Left cardiac atrium (tissue), 4 donors: ENCODE measurements at regions not wholly inside any gene's neighbourhood (a gene's known extent, or its start where the extent isn't known, plus 50 kb on each side); places are given as distances from the start of the nearest gene placed in this dataset.
"Not testable (repeated sequence)": the region's sequence is repeated elsewhere in the genome, so short reads cannot be mapped to it uniquely, and the experiment has no call there.

Experiments
- ATAC-seq, 2 donors: fragments of 200-7000 bp; cut with Tn5 transposase; one replicate each; pipeline ENCODE4 v1.9.1; 2020; ENCODE audit warnings: mild to moderate bottlenecking in 2 of 2, moderate library complexity in 2 of 2
- DNase-seq: peaks from one replicate; pipeline ENCODE4 v3.0.0-alpha.2; 2020
- intact Hi-C, 2 donors: fragments of 100-400 bp; cut with DNase I; formaldehyde crosslinking; loops; one replicate each; pipeline versions ENCODE4 v1.14.1 to v1.15.1; 2022 to 2023
- donor health status: DM: no; HTN: yes; CAD: no.
- donor health status: DM: no; HTN: yes; CAD: no; lungs with severe emphysema.
- donor health status: DM: yes; HTN: yes; CAD: no.
- donor health status: Dilated cardiomyopathy.

DNA sequence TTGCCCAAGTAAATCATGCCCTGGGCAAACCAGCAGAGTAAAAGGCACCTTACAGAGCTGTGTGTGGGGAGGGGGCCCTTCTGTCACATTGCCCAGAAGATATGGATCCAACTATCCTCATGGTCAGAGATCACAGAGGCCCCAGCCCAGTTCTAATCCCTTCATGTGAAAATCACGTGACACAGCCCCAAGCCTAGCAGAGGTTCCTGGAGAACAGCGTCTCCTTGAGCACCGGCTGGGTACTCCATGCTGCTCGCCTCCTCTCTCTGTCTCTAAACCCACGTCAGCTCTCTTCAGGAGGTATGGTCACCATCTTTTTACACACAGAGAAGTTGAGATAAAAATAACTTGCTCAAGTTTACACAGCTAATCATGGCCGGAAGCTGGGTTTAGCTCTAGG is 230.2 kb downstream of the ANKRD60 start:
- intact Hi-C loops, result no loop called here
- ATAC-seq (no peak), DNase-seq (no peak)

DNA sequence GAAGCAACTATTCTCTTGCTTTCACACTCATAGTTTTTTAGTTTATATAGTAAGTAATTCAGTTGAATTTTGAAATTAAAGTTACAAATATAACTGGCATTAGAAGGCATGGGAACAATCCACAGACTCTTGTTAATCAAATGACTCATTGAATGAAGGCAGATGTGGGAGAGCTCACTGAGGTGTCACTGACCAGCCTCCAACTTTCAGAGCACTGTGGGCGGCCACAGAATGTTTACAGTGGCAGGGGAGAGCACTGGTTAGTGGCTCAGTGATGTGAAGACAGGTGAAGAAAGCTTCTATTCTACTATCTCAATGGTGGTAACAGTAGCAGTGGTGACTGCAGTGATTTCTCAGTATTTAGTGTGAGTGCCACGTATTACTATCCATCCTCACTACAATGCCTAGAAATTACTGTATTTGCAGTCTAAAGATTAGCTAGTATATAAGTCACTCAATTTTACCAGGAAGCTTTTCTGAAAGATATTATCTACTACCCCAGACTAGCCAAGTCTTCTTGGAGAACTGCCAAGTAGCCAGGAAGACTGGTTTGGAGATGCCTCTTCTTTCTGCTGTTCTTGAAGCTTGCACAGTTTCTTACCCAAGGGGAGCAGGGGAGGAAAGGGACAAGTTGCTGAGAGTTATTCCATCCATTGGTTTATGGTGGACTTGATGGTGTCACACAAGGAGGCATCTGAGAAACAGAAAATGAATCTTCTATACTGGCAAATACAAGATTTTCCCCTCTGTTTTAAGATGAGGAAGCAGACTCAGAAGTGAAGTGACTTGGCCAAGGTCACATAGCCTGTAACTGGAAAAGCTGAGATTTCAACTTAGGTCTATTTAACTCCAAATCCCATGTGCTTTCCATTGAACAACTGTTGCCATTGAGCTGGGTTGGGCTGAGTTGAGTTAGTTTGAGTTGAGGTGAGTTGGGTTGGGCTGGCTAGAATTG is 231.2 kb downstream of the ANKRD60 start:
- DNase-seq, result no peak
- intact Hi-C loops, result no loop called here
- ATAC-seq, result peak in 1 of 2 donors; percentile 16

DNA sequence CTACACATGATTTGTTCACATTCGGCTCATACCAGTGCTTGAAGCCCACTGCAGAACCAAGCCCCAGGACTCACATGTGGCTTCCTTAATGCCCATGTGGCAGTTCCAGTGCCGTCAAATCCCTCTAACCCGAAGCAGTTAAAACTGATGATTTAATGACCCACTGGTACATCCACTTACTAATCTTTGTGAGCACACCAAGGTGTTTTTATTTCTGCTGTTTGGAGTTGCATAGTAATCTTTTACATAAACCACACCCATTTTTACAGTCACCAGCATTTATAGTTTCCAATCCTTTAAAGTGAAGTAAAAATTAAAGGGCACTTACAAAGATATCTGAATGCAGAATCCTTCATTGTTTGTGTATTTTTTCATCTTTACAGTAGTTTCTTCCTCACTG is 232.0 kb downstream of the ANKRD60 start:
- no peak for ATAC-seq
- intact Hi-C loops, result no loop called here
- no peak for DNase-seq

- intact Hi-C loops, result no loop called here
- ATAC-seq (peak in 1 of 2 donors; percentile 6), DNase-seq (no peak)
Observed at GRCh38 chr20:57995381-57995977, 233.0 kb downstream of the ANKRD60 start.

- intact Hi-C loops, result no loop called here
- no peak for ATAC-seq
- DNase-seq, result no peak
Observed at GRCh38 chr20:57993716-57994431, 234.6 kb downstream of the ANKRD60 start.

GRCh38 chr20:57991211-57991881 is 237.1 kb downstream of the ANKRD60 start:
- peak; percentile 29 for DNase-seq
- peak in 1 of 2 donors; percentile 40 for ATAC-seq
- intact Hi-C loops, result no loop called here

- DNase-seq (peak; percentile 37), ATAC-seq (peak; percentile 27 to 68)
- intact Hi-C loops, result no loop called here
Observed at GRCh38 chr20:57990396-57990987, 238.0 kb downstream of the ANKRD60 start.

DNA sequence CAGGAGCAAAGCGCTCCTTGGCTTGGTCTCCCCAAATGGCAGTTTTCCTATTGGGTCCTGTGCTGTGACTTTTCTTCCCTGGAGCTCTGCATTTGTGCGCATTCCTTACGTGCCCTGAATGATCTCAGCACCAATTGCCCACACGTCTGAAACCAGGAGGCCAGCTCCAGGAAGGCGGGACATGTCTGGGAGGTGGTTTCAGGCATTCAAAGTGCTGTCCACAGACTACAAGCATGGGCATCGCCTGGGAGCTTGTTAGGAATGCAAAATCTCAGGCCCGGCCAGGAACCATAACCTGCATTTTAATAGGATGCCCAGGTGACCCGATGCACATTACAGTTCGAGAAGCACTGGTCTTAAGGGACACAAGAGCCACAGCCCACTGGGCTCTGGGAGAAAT is 239.6 kb downstream of the ANKRD60 start:
- intact Hi-C loops, result no loop called here
- ATAC-seq, result no peak
- no peak for DNase-seq

DNA sequence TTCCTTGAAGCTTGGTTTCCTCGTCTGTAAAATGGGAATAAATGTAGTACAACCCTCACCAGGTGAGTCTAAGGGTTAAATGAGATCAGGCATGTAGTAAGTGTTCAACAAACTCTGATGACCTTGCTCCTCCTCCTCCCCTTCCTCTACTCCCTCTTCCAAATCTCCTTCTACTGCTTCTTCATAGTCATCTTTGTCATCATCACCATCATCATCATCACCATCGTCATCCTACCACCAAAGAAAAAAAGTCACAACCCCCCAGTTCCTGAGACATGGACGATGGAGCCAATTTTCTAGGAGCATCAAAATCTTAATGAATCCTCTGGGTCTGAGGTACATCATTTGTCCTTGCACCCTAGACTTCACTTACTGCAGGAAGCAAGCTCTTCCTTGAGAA is 240.0 kb downstream of the ANKRD60 start:
- ATAC-seq (no peak), DNase-seq (no peak)
- intact Hi-C loops, result no loop called here

DNA sequence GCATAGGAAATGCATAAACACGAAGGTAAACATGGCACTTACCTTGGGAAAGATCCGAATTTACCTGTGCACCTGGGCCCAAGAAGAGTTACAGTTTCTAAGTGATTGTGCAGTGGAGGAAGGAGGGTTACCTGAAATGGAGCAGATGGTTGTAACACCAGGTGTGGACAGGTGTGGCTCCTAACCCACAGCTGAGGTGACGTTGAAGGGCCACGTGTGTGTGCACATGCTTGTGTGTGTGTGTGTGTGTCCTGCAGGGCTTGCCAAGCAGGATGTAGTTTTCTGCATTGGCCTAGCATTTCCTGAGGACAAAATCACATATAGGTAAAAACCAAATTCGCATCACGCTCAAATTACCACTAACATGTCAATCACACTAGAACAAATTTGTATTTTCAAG is 240.8 kb downstream of the ANKRD60 start:
- ATAC-seq (no peak), DNase-seq (no peak)
- intact Hi-C loops, result no loop called here

- no peak for DNase-seq
- no peak for ATAC-seq
- intact Hi-C loops, result no loop called here
Observed at GRCh38 chr20:57986666-57987065, 241.8 kb downstream of the ANKRD60 start.

- intact Hi-C loops, result no loop called here
- DNase-seq, result no peak
- ATAC-seq, result peak; percentile 32 to 65
Observed at GRCh38 chr20:57985278-57985677, 243.2 kb downstream of the ANKRD60 start.

DNA sequence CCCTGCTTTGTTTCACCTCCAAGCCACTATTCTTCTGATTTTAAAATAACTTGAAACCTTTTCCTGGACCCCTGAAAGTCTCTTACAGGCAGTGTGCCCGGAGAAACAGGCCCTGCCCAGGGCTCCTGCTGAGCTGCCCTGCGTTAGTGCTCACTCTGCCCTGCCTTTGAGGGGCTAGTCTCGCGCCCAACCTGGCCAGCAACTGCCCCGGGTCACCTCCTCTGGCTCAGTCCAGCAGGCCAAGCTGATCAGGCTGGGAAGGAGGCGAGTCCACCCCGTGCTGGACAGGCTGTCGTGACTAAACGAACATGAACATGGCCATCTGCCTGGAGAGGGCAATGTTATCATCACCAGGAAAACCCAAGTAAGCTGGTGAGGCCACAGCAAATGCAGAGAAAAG is 245.4 kb downstream of the ANKRD60 start:
- no peak for ATAC-seq
- no peak for DNase-seq
- intact Hi-C loops, result no loop called here

DNA sequence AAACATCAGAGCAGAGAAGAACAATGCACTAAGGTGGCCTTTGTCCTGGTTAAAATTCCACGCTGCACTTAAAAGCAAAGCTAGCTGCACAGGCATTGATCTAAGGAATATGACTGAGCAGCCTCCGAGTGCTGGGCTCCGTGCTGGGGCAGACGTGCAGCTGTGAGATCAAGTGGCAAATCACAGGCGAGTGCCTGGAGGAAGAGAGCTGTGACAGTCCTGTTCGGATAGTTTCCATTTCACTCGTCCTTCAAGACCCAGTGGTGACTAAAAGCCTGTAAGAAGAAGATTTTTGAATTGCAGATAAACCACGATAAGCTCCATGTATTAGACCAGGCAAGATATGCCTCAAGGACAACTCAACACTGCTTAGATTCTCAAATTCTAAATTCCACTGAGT is 247.9 kb downstream of the ANKRD60 start:
- intact Hi-C loops, result no loop called here
- DNase-seq (no peak), ATAC-seq (no peak)

- DNase-seq (no peak), ATAC-seq (no peak)
- intact Hi-C loops, result no loop called here
Observed at GRCh38 chr20:57977569-57977968, 250.9 kb downstream of the ANKRD60 start.

DNA sequence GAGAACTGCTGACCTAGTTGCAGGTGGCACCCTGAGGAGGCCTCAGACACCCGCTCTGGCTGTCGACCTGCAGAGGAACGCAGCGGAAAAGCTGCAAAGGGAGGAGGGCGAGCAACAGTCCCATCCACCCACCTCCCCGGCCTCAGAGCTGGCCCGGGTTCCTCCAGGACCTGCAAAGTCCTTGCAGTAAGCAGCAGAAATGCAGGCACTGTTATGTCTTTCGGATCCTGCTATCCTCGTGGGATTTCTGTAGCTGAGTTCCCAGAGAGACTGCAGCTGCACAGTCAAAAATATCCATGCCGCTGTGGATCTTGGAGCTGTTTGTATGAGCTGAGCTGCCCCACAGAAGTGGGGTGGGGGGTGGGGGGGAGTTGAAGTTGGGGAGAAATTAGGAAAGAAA is 251.3 kb downstream of the ANKRD60 start:
- intact Hi-C loops, result no loop called here
- DNase-seq (no peak), ATAC-seq (peak; percentile 36 to 38)

GRCh38 chr20:57974863-57975262 is 253.6 kb downstream of the ANKRD60 start:
- ATAC-seq, result no peak
- intact Hi-C loops, result no loop called here
- no peak for DNase-seq

- intact Hi-C loops, result no loop called here
- ATAC-seq (no peak), DNase-seq (no peak)
Observed at GRCh38 chr20:57973886-57974285, 254.6 kb downstream of the ANKRD60 start.

- DNase-seq, ATAC-seq, intact Hi-C loops: not testable (repeated sequence)
Observed at GRCh38 chr20:57971583-57971982, 256.9 kb downstream of the ANKRD60 start.
